ENCODE measurements at regions not wholly inside any gene's neighbourhood (a gene's known extent, or its start where the extent isn't known, plus 50 kb on each side); places are given as distances from the start of the nearest gene placed in this dataset.

GRCh38 chr2:81979086-81979485 lies 1674.5 kb upstream of the LRRTM1 start:
- DNase-seq (ENCODE audit: low spot score), result no peak

- DNase-seq (ENCODE audit: low spot score), result no peak
These were observed 1672.4 kb upstream of the LRRTM1 start for GRCh38 chr2:81976998-81977397.

- no peak for DNase-seq (ENCODE audit: low spot score)
These were observed 1669.7 kb upstream of the LRRTM1 start for GRCh38 chr2:81974216-81974615.

- DNase-seq (ENCODE audit: low spot score), result peak; percentile 57
These were observed 1638.3 kb upstream of the LRRTM1 start for GRCh38 chr2:81942876-81943275.

GRCh38 chr2:81942136-81942680 lies 1637.7 kb upstream of the LRRTM1 start:
- peak; percentile 84 for DNase-seq (ENCODE audit: low spot score)

GRCh38 chr2:81940266-81940955 lies 1635.9 kb upstream of the LRRTM1 start:
- DNase-seq (ENCODE audit: low spot score), result peak; percentile 18

GRCh38 chr2:81937944-81938343 lies 1633.4 kb upstream of the LRRTM1 start:
- no peak for DNase-seq (ENCODE audit: low spot score)

GRCh38 chr2:81903534-81903933 lies 1599.0 kb upstream of the LRRTM1 start:
- no peak for DNase-seq (ENCODE audit: low spot score)

- no peak for DNase-seq (ENCODE audit: low spot score)
These were observed 1596.5 kb upstream of the LRRTM1 start for GRCh38 chr2:81901017-81901416.

- no peak for DNase-seq (ENCODE audit: low spot score)
These were observed 1591.2 kb upstream of the LRRTM1 start for GRCh38 chr2:81895620-81896250.

- peak; percentile 72 for DNase-seq (ENCODE audit: low spot score)
These were observed 1590.0 kb upstream of the LRRTM1 start for GRCh38 chr2:81894451-81894990.

GRCh38 chr2:81876624-81877023 lies 1572.1 kb upstream of the LRRTM1 start:
- no peak for DNase-seq (ENCODE audit: low spot score)

GRCh38 chr2:81872006-81872405 lies 1567.5 kb upstream of the LRRTM1 start:
- DNase-seq (ENCODE audit: low spot score), result no peak

- DNase-seq (ENCODE audit: low spot score), result no peak
These were observed 1565.6 kb upstream of the LRRTM1 start for GRCh38 chr2:81870119-81870518.

- DNase-seq (ENCODE audit: low spot score), result no peak
These were observed 1554.4 kb upstream of the LRRTM1 start for GRCh38 chr2:81858998-81859397.

- peak; percentile 35 for DNase-seq (ENCODE audit: low spot score)
These were observed 1548.8 kb upstream of the LRRTM1 start for GRCh38 chr2:81853341-81853740.

GRCh38 chr2:81852651-81853050 lies 1548.1 kb upstream of the LRRTM1 start:
- no peak for DNase-seq (ENCODE audit: low spot score)

GRCh38 chr2:81839780-81840179 lies 1535.2 kb upstream of the LRRTM1 start:
- DNase-seq (ENCODE audit: low spot score), result no peak

- DNase-seq (ENCODE audit: low spot score), result no peak
These were observed 1530.9 kb upstream of the LRRTM1 start for GRCh38 chr2:81835321-81836000.

GRCh38 chr2:81786811-81787210 lies 1482.3 kb upstream of the LRRTM1 start:
- no peak for DNase-seq (ENCODE audit: low spot score)

GRCh38 chr2:81767187-81767912 lies 1462.8 kb upstream of the LRRTM1 start:
- peak; percentile 89 for DNase-seq (ENCODE audit: low spot score)

Data from umbilical cord (tissue), 1 donor.